ENCODE measurements at regions not wholly inside any gene's neighbourhood (a gene's known extent, or its start where the extent isn't known, plus 50 kb on each side); places are given as distances from the start of the nearest gene placed in this dataset.
"Not testable (repeated sequence)": the region's sequence is repeated elsewhere in the genome, so short reads cannot be mapped to it uniquely, and the experiment has no call there.

DNA sequence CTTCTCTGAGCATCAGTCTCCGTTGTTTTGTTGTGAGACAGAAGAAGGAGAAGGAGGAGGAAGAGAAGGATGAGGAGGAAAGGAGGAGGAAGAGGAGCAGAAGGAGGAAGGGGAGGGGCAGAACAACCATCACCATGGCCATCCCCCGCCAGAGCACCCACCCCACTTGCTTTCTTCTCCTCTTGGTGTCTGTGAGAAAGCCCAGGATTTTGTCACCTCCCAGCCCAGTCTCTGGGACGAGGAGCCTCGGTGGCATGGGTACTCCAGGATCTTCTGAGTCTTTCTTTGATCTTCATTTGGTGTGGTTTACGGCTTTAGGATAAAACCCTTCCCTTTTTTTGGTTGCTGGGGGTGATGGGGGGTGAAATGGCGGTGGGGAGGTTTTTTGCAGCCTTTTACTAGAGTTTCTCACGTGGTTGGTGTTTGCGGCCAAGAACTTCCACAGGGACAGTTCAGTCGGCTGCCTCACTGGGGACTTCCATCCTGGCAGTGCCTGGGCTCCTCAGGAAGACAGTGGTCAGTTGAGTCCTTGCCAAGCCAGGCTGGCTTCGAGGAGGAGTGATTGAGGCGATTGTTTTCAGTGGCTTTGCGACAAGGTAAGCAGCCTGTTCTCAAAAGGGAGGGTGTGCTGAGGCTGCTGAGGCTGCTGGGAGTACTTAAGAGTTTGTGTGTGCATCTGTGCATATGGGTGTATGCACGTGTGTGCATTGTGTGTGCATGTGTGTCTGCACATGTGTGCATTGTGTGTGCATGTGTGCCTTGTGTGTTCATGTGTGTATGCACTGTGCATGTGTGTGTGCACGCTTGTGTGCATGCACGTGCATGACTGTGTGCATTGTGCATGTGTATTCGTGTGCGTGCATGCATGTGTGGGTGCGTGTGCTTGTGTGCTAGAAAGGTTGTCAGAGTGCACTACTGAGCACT is 567.5 kb downstream of the TBC1D22A start:
- DNase-seq = no peak

DNA sequence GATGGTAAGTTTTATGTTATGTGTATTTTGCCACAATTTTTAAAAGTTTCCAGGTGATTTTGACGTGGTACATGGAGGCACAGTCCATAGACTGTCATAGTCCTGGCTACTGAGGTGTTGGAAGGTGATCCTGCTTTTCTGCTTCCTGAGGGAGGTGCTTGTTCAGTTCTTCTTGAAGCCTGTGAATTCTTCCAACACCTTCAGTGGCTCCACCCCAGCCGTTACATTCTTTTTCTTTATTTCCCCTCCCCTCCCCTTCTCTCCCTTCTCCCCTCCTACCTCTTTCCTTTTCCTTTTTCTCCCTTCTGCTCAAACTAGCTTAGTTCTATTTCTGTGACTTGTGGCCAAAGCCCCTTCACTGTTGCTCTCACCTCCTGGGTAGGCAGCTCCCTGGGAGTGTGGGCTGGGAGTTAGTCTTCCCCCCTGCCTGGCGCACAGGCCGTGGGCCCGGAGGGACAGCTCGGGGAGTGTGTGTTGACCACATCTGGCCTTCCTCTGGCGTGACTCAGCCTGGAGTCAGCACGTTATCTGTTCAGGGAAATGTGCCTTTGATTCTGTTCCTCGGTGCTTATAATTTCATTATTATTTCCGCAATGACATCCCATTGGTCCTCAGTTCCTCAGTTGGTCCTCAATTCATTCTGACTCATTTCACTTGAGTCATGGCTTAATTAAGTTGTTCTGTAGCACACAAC is 566.2 kb downstream of the TBC1D22A start:
- DNase-seq = no peak

GRCh38 chr22:47327241-47327640 is 564.8 kb downstream of the TBC1D22A start:
- no peak for DNase-seq

DNA sequence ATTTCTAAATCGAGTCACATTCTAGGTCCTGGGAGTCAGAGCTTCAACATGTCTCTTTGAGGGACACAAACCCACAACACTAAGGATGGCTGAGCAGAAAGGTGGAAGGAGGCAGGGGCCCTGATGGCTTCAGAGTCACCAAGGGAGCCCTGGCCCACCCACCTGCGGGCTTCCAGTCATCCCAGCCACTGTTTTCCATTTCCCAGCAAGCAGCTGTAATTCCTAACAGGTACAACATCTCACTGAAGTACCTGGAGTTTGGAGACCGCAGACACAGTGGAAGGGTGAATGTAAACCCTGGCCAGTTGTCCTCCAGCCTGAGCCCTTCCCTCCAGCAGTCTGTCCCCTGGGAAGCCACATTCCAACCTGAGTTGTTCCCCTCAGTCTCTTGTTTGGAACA is 562.8 kb downstream of the TBC1D22A start:
- no peak for DNase-seq

- DNase-seq = no peak
Measured at GRCh38 chr22:47324435-47324990, 562.1 kb downstream of the TBC1D22A start.

DNA sequence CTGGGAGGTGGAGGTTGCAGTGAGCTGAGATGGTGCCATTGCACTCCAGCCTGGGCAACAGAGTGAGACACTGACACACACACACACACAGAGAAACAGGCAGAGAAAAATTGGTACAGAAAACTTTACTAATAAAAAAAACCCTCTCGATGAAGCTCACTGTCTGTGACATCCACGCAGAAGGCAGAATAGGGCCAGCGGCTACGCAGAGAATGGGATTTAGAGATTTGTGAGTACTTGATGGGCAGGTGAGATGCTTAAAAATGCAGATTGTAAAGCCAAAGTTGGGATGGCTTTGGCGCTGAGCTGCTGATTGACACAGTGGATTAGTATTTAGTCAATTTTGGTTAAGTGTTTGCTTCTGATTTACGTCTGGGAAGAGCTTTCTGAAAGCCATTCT is 561.1 kb downstream of the TBC1D22A start:
- DNase-seq = no peak

GRCh38 chr22:47322854-47323253 is 560.4 kb downstream of the TBC1D22A start:
- peak; percentile 63 for DNase-seq

- DNase-seq = no peak
Measured at GRCh38 chr22:47320560-47320959, 558.1 kb downstream of the TBC1D22A start.

GRCh38 chr22:47318041-47318737 is 555.7 kb downstream of the TBC1D22A start:
- DNase-seq = no peak

GRCh38 chr22:47315862-47316419 is 553.5 kb downstream of the TBC1D22A start:
- no peak for DNase-seq

DNA sequence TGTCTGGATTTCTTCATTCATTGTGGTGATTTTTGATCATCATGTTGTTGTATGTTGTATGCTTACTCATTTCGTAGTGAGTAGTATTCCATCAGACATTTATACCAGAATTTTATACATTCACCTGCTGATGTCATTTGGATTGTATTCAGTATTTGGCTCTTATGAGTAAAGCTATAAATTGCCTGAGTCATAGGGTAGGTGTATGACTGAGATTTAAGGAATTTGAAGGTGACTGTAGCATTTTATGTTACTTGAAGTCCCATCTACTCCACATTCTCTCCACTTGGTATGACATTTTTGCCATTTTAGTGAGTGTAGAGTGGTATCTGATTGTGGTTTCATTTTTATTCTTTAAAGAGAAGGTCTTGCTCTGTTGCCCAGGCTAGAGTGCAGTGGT is 548.2 kb downstream of the TBC1D22A start:
- DNase-seq = no peak

GRCh38 chr22:47309946-47310345 is 547.5 kb downstream of the TBC1D22A start:
- DNase-seq = no peak

DNA sequence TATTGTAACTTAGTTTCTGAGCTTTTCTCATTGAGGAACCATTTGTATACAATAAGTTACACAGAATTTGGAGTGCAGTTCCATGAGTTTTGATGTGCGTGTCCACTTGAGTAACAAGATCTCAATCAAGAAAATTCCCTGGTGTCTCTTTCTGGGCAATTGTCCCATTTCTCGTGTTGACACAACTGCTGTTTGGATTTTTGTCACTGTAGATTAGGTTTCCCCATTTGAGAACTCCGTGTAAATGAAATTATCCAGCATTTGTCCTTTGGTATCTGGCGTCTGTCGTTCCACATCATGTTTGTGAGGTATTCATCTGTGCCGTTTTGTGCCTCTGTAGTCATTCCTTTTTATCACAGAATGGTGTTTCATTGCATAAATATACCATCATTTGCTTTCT is 547.0 kb downstream of the TBC1D22A start:
- no peak for DNase-seq

DNA sequence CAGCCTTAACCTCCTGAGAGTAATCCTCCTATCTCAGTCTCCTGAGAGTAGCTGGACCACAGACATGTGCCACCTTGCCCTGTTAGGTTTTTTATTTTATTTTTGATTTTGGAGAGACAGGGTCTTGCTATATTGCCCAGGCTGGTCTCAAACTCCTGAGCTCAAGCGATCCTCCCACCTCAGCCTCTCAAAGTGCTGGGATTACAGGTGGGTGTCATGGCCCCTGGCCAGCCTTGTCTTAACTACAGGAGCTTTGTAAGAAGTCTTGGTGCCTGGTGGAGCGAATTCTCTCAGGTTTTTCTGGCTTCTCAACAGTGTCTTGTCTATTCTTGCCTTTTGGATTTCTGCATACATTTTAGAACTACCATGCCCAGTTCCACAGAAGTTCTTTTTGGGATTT is 546.4 kb downstream of the TBC1D22A start:
- no peak for DNase-seq

GRCh38 chr22:47307822-47308221 is 545.4 kb downstream of the TBC1D22A start:
- DNase-seq = no peak

GRCh38 chr22:47307326-47307725 is 544.9 kb downstream of the TBC1D22A start:
- DNase-seq = no peak

- no peak for DNase-seq
Measured at GRCh38 chr22:47304854-47305253, 542.4 kb downstream of the TBC1D22A start.

DNA sequence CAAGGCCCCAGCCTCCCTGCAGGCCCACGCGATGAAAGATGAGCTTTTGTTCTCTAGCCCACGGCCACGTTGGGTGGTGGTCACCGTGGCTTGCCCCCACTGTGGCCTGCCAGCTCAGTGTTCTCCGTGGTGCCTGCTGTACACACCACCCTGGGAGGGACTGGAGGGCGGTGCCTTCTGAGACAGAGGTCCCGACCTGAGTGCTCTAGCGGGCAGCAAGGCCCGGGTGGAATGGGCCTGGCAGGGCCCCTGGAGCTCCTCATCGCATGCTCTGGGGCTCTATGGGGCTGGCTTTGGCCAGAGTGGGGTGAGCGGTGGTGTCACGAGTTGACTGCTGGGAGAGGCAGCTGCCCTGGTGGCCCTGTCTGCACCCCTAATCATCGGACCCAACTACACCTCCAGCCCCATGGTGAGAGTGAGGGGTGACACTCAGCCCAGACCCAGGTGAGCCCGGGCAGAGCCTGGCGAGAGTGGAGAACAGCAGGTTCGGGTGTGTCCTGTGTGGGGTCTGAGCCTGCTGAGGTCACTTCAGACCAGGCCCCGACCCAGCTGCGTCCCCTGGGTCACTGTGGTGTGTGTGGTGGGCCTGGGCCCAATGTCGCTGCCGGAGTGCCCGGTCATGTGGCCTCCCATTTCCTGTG is 541.9 kb downstream of the TBC1D22A start:
- DNase-seq = no peak

- no peak for DNase-seq
Measured at GRCh38 chr22:47303161-47303890, 540.9 kb downstream of the TBC1D22A start.

GRCh38 chr22:47302587-47302986 is 540.1 kb downstream of the TBC1D22A start:
- not testable (repeated sequence) for DNase-seq

GRCh38 chr22:47301820-47302475 is 539.5 kb downstream of the TBC1D22A start:
- DNase-seq = no peak
